ENCODE measurements at regions not wholly inside any gene's neighbourhood (a gene's known extent, or its start where the extent isn't known, plus 50 kb on each side); places are given as distances from the start of the nearest gene placed in this dataset.

GRCh38 chr4:121574618-121575017 is 122.2 kb downstream of the ANXA5 start:
- TF ChIP-seq POLR2A (IDR thresholded peaks at IDR 0.05; ENCODE audit: low read length) (no peak), GATA1 (IDR thresholded peaks at IDR 0.05; ENCODE audit: low read depth, low read length) (no peak)

All from erythroblast (primary cell).